GM21381 (cell line): ENCODE measurements at regions not wholly inside any gene's neighbourhood (a gene's known extent, or its start where the extent isn't known, plus 50 kb on each side); places are given as distances from the start of the nearest gene placed in this dataset.

Experiments
- ATAC-seq: cut with Tn5 transposase; IDR thresholded peaks from one replicate; pipeline ENCODE4 v1.9.1; 2021; ENCODE audit warnings: mild to moderate bottlenecking, moderate library complexity; ENCODE audit not compliant: unreplicated experiment

GRCh38 chr10:124220971-124221355, 127.6 kb upstream of the CHST15 start:
- ATAC-seq, result no peak

- ATAC-seq, result no peak
Measured at GRCh38 chr10:124220547-124220946, 127.1 kb upstream of the CHST15 start.

DNA sequence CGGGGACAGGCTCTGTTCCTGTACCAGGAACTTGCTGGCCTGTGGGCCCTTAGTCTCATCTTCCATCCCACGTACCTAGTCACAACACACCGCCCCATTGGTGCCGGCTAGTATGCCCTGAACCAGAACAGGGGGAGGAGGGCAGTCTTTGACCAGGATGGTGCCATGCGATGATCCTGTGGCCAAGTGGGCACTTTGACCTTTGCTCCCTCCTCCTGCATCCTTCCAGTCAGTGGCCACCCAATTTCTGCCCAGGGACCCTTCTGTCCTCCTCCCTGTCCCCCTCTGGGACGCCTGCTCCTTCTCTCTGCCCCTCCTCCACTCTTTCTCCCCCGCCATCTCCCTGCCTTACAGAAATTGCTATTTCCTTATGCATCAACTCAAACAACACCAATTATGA, 126.3 kb upstream of the CHST15 start:
- ATAC-seq, result no peak

DNA sequence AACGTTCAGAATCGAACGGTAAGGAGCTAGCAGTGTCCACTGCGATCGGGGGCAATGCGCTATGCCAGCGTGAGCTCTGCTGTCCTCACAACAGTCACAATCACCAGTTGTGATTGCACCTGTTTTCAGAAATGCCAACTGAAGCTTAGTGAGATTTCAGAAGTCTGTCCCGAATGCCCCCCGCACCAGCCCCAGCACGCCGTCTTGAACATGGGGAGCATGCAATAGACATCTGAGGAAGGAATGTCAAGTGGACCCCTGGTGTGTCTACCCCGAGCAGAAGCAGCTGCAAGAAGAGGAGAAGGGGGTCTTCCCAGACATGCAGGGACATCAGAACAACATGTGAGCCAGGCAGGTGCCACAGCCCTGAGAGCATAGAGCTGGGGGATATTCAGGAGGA, 125.7 kb upstream of the CHST15 start:
- ATAC-seq, result no peak

GRCh38 chr10:124217906-124218804, 124.8 kb upstream of the CHST15 start:
- no peak for ATAC-seq

DNA sequence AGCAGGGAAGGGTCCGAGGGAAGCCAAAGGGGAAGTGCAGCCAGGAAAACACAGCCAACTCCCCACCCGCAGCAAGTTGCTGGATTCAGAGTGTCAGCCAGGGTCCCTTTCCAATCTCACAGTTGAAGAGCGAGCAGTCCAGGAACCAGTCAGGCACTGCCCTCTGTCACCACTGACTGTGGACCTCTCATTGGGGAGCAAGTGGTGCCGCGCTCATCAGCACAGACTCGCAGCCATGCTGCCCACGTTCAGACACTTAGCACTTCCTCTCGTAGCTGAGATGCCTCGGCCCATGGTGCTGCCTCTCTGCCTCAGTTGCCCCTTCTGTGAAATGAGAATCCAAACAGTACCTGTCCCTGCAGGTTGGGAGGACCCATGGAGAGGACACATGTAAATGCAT, 123.6 kb upstream of the CHST15 start:
- no peak for ATAC-seq

GRCh38 chr10:124214610-124215375, 121.4 kb upstream of the CHST15 start:
- no peak for ATAC-seq

- no peak for ATAC-seq
Measured at GRCh38 chr10:124213899-124214510, 120.6 kb upstream of the CHST15 start.

GRCh38 chr10:124213471-124213870, 120.1 kb upstream of the CHST15 start:
- ATAC-seq, result no peak

GRCh38 chr10:124212702-124213101, 119.3 kb upstream of the CHST15 start:
- no peak for ATAC-seq

DNA sequence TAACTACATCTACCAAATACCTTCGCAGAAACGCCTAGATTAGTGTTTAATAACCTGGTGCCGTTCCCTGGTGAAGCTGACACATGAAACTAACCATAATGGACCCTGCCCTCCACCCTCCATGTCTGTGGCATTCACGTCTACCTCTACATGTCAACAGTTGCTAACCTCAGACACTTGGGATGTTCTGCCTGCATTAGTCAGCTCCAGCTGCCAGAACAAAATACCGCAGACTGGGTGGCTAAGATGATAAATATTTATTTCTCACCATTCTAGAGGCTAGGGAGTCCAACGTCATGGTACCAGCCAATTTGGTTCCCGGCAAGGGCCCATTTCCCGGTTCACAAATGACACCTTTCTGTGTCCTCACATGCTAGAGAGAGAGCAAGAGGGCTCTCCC, 118.5 kb upstream of the CHST15 start:
- no peak for ATAC-seq

GRCh38 chr10:124210263-124210662, 116.9 kb upstream of the CHST15 start:
- ATAC-seq, result no peak

DNA sequence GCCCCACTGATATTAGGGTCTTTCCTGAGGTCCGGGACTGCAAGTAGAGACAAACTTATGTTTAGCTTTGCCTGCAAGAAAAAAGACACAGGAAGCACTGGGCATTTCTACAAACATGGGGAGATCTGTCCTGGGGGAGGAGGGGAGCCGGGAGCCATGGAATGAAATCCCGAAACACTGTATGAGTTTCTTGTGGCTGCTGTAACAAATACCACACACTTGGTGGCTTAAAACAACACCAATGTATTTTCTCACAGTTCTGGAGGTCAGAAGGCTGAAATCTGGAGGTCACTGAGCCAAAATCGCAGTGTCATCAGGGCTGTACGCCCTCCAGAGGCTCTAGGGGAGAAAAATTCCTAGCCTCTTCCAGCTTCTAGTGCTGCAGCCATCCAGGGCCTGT, 114.0 kb upstream of the CHST15 start:
- no peak for ATAC-seq

DNA sequence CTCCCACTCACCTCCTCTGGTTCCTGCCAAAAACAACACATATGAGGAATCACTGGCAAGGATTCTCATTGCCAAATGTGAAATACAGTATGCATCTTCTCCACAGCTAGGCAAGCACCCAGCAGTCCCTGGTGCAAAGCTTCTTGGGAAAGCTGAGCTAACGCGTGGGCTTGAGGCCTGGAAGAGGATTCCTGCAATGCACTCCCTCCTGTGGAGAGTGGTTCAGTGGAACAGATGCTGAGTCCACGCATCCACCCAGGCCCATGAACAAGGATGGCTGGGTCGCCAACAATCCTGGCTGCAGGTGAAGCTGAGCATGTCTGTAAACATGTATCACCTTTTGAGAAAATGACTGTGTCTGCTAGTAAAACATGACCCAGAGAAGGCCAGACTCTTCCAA, 113.2 kb upstream of the CHST15 start:
- ATAC-seq, result no peak

DNA sequence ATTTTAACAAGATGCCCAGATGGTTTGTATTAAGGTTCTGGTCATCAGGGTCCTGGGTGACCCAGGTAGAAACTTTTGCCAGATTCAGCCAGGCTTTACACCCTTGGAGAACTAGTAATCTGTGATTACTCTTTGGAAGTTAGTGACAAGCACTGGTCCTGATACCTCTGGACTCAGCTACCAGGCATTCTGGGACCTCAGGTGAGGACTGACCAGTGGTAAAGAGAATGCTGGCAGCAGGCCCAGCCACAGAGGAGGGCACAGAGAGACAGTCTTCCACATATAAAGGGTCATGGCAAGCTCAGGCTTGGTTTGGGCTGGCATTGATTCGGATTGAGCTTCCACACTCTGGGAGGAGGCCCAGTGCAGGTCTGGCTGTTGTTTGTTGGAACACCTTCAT, 112.0 kb upstream of the CHST15 start:
- ATAC-seq, result no peak

DNA sequence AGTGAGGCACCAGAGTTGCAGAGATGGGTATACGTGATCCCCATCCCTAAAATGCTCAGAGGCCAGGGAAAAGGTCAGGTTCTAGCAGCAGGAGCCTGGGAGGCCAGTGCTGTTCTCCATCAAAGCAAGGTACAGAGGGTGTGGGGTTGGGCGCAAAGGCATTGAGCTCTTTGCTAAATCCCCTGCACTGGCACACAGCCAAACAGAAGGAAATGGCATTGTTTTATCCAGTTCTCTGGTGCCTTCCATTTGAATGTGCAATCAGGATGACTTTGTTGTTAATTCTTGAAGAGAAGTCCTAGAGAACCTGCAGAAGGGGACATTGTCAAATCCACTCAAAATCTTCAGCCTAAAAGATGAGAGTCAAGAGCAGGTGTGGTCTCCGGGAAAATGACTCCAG, 111.3 kb upstream of the CHST15 start:
- no peak for ATAC-seq

- no peak for ATAC-seq
Measured at GRCh38 chr10:124200011-124200410, 106.6 kb upstream of the CHST15 start.

- ATAC-seq, result no peak
Measured at GRCh38 chr10:124198871-124199270, 105.5 kb upstream of the CHST15 start.

DNA sequence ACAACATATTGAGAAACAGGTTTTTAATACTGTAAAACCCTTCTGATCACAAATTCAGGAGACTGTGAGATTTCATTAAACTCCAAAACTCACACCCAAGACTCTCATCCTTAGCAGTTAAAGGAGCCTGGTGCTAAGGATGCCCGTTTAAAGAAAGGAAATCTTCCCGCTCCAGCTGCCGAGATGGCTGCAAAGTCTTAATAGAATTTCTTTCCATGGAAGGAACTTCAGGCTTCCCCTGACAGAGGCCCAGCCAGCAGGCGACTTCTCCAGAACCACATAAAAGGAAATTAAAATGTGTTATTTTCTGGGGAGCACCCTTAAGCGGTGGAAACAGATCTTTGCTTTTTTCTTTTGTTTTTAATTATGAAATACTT, 104.7 kb upstream of the CHST15 start:
- no peak for ATAC-seq

- ATAC-seq, result no peak
Measured at GRCh38 chr10:124197371-124198124, 104.2 kb upstream of the CHST15 start.

DNA sequence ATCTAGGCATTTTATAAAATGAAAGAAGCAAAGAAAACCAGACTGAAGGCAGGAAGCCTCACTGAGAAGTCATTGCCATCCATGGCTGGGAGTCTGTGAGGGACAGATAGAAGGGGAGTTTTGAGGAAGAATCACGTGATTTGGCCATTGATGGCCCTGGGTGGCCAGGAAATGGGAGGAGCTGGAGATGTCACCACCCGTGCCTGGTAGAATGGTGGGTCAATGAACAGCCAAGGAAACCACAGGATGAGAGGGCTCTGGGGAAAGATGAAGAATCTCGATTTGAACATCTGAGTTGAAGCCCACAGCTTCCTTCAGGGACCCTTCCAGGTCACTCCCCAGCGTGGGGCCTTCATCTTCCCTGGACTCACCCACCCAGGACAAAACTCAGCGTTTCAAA, 103.3 kb upstream of the CHST15 start:
- no peak for ATAC-seq
